ENCODE measurements at regions not wholly inside any gene's neighbourhood (a gene's known extent, or its start where the extent isn't known, plus 50 kb on each side); places are given as distances from the start of the nearest gene placed in this dataset.

- no peak for DNase-seq (ENCODE audit: low read depth in 2 of 2)
Measured at GRCh38 chr6:21885532-21886114, 292.1 kb downstream of the SOX4 start.

- no peak for DNase-seq (ENCODE audit: low read depth in 2 of 2)
Measured at GRCh38 chr6:21886542-21887151, 293.1 kb downstream of the SOX4 start.

- DNase-seq (ENCODE audit: low read depth in 2 of 2) = no peak
Measured at GRCh38 chr6:21887231-21888185, 294.0 kb downstream of the SOX4 start.

- no peak for DNase-seq (ENCODE audit: low read depth in 2 of 2)
Measured at GRCh38 chr6:21891080-21891479, 297.5 kb downstream of the SOX4 start.

GRCh38 chr6:21893793-21894192 lies 300.2 kb downstream of the SOX4 start:
- no peak for DNase-seq (ENCODE audit: low read depth in 2 of 2)

GRCh38 chr6:21895555-21895954 lies 302.0 kb downstream of the SOX4 start:
- no peak for DNase-seq (ENCODE audit: low read depth in 2 of 2)

- no peak for DNase-seq (ENCODE audit: low read depth in 2 of 2)
Measured at GRCh38 chr6:21898107-21898796, 304.7 kb downstream of the SOX4 start.

- no peak for DNase-seq (ENCODE audit: low read depth in 2 of 2)
Measured at GRCh38 chr6:21899708-21900107, 306.2 kb downstream of the SOX4 start.

- no peak for DNase-seq (ENCODE audit: low read depth in 2 of 2)
Measured at GRCh38 chr6:21900730-21901129, 307.2 kb downstream of the SOX4 start.

GRCh38 chr6:21902628-21903169 lies 309.1 kb downstream of the SOX4 start:
- DNase-seq (ENCODE audit: low read depth in 2 of 2) = no peak

- DNase-seq (ENCODE audit: low read depth in 2 of 2) = no peak
Measured at GRCh38 chr6:21905531-21905930, 312.0 kb downstream of the SOX4 start.

- DNase-seq (ENCODE audit: low read depth in 2 of 2) = no peak
Measured at GRCh38 chr6:21906826-21907225, 313.3 kb downstream of the SOX4 start.

GRCh38 chr6:21907291-21907690 lies 313.7 kb downstream of the SOX4 start:
- no peak for DNase-seq (ENCODE audit: low read depth in 2 of 2)

GRCh38 chr6:21908161-21908848 lies 314.8 kb downstream of the SOX4 start:
- DNase-seq (ENCODE audit: low read depth in 2 of 2) = no peak

GRCh38 chr6:21909321-21909720 lies 315.8 kb downstream of the SOX4 start:
- DNase-seq (ENCODE audit: low read depth in 2 of 2) = no peak

- no peak for DNase-seq (ENCODE audit: low read depth in 2 of 2)
Measured at GRCh38 chr6:21911208-21911607, 317.7 kb downstream of the SOX4 start.

- DNase-seq (ENCODE audit: low read depth in 2 of 2) = no peak
Measured at GRCh38 chr6:21912151-21912832, 318.7 kb downstream of the SOX4 start.

GRCh38 chr6:21914121-21914973 lies 320.8 kb downstream of the SOX4 start:
- peak in 1 of 2 donors; percentile 12 for DNase-seq (ENCODE audit: low read depth in 2 of 2)

GRCh38 chr6:21915707-21916260 lies 322.2 kb downstream of the SOX4 start:
- no peak for DNase-seq (ENCODE audit: low read depth in 2 of 2)
